NT2/D1 (cell line): ENCODE measurements at regions not wholly inside any gene's neighbourhood (a gene's known extent, or its start where the extent isn't known, plus 50 kb on each side); places are given as distances from the start of the nearest gene placed in this dataset.
A peak's percentile ranks its signal among the peaks of the same experiment; 100 is the strongest.
"Not testable (repeated sequence)": the region's sequence is repeated elsewhere in the genome, so short reads cannot be mapped to it uniquely, and the experiment has no call there.

ENCODE experiments used
- DNase-seq: peaks from one replicate; pipeline ENCODE4 v3.0.0-alpha.2; 2011; ENCODE audit warnings: low read depth, low spot score
- H3K27me3 ChIP-seq: 2 replicates; pipeline ENCODE4 v1.6.0; 2011; ENCODE audit warnings: mild to moderate bottlenecking; ENCODE audit not compliant: insufficient read length, insufficient read depth
- H3K36me3 ChIP-seq: 2 replicates; pipeline ENCODE4 v1.6.1; 2011; ENCODE audit warnings: mild to moderate bottlenecking, low read length, mixed read lengths; ENCODE audit not compliant: insufficient read depth, insufficient read length
- H3K4me1 ChIP-seq: 2 replicates; pipeline ENCODE4 v1.5.1; 2011; ENCODE audit not compliant: insufficient read depth, insufficient read length
- H3K4me3 ChIP-seq: 2 replicates; pipeline ENCODE4 v1.5.1; 2011; ENCODE audit warnings: low read depth; ENCODE audit not compliant: insufficient read length
- H3K9ac ChIP-seq: 2 replicates; pipeline ENCODE4 v1.6.0; 2011; ENCODE audit warnings: low read depth; ENCODE audit not compliant: insufficient read length
- H3K9me3 ChIP-seq: 2 replicates; pipeline ENCODE4 v1.5.1; 2011; ENCODE audit warnings: mild to moderate bottlenecking, low read length; ENCODE audit not compliant: insufficient read depth
- SUZ12 ChIP-seq: IDR thresholded peaks from 2 replicates; pipeline ENCODE4 v1.6.1; 2011; ENCODE audit not compliant: insufficient read length, insufficient read depth; ENCODE audit errors: extremely low read depth
- YY1 ChIP-seq: IDR thresholded peaks from 2 replicates; pipeline ENCODE4 v1.6.1; 2011; ENCODE audit not compliant: insufficient read length, insufficient read depth
- ZNF274 ChIP-seq: IDR thresholded peaks from 2 replicates; pipeline ENCODE4 v1.6.1; 2011; ENCODE audit warnings: mild to moderate bottlenecking, low read depth, low read length

DNA sequence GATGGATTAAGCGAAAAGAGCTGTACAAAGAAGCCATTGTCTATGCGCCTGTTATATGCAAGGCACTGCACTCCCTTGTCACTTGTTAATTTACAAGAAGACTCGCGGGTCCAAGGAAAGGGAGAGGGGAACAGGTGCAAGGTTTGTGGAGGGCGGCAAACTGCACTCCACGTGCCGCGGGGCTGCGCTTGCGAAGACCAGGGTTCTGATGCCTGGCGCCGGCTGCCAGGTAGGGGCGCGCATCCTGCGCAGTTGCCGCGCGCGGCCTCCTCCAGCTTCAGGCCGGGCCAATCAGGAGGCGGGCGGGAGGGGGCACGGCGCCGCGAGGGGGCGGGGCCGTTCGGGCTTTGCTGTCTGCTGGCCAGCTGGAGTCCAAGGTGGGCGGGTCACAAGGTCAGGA lies 140.6 kb upstream of the PALS2 start:
- H3K27me3 ChIP-seq: peaks cover 9% of the 10 kb centered on the region
- no peak overlapping the region for H3K9ac ChIP-seq
- H3K4me3 ChIP-seq: no peak overlapping the region
- peaks cover 29% of the 10 kb centered on the region; the same call in 1 of the 2 replicates for H3K9me3 ChIP-seq
- H3K36me3 ChIP-seq: no peaks in the 10 kb centered on the region
- no peak for DNase-seq
- no peak for TF ChIP-seq YY1
- TF ChIP-seq SUZ12: no peak
- no peak for TF ChIP-seq ZNF274
- H3K4me1 ChIP-seq: peaks cover 8% of the 10 kb centered on the region

DNA sequence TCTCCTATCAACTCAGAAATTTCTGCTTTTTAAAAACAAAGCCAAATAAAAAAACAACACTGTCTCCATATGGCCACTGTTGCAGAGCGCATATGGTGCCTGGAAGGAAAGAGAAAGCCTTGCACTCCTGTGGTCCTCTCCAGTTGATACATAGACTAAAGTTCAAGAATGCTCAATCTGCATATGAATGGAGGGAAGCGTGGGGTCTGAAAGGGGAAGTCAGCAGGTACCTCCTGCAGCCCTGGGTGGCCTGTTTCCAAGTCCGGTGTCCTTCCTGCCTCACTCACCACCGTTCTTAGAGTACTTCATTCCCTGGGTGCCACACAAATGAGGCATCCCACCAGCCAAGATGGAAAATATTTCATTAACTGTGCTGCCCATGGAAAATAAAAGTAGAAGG lies 138.3 kb upstream of the PALS2 start:
- Histone ChIP-seq H3K9ac (no peak overlapping the region), H3K36me3 (no peaks in the 10 kb centered on the region), H3K4me1 (peaks cover 8% of the 10 kb centered on the region), H3K9me3 (peaks cover 38% of the 10 kb centered on the region), H3K4me3 (no peak overlapping the region), H3K27me3 (no peaks in the 10 kb centered on the region)
- DNase-seq: peak; percentile 96
- TF ChIP-seq ZNF274: no peak

DNA sequence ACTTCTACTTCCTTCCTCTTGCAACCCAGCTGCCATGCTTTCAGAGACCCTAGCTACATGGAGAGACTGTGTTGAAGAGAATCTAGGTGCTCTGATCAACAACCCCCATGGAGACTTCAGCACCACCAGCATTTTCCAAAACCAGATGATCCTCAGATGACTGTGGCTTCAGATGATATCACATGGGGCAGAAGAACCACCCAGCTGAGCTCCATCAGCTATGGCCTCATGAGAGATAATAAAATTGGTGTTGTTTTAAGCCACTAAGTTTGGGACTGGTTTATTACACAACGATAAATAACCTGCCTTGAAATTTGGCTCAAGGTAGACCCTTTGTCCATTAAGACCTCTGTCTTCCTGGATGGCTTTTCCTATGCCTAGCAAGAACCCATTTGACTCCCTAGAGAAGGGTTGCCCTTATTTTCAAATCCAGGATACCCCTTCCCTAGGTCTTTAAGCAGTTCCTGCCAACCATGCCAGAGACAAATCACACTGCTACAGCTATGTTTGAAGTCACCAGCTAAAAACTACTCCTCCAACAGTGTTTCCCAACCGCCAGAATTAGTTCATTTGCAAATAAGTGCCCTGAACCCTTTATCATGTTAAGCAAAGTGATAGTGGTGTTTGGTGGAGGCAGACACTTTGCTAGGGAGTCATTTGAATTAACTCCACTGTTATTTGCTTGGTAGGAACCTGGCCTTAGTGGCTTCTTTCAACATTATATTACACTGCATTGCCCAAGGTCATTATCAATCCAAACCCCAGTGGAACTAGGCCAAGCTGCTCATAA lies 136.9 kb upstream of the PALS2 start:
- Histone ChIP-seq H3K27me3 (no peaks in the 10 kb centered on the region), H3K4me1 (peaks cover 8% of the 10 kb centered on the region), H3K9me3 (peaks cover 38% of the 10 kb centered on the region), H3K4me3 (no peak overlapping the region), H3K9ac (no peak overlapping the region), H3K36me3 (no peaks in the 10 kb centered on the region)
- peak; percentile 90 for DNase-seq
- TF ChIP-seq YY1 (no peak), ZNF274 (no peak), SUZ12 (no peak)

DNA sequence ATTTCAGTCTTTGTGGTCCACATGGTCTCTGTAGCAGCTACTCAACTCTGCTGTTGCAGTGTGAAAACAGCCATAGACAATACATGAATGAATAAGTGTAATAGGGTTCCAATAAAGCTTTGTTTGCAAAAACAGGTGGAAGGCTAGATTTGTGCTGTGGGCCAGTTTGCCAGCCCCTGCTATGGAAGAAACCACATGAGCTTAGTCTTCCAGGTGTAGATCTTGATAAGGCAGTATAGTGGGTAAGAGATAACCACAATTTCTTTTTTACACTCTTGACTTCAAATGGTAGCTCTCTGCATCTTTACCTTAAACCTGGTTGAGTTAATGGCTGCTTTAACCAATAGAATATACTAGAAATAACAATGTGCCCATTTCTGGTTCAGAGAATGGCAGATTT lies 135.0 kb upstream of the PALS2 start:
- Histone ChIP-seq H3K4me3 (no peak overlapping the region), H3K9me3 (peaks cover 38% of the 10 kb centered on the region), H3K9ac (no peak overlapping the region), H3K36me3 (no peaks in the 10 kb centered on the region), H3K27me3 (no peaks in the 10 kb centered on the region), H3K4me1 (peaks cover 8% of the 10 kb centered on the region)
- TF ChIP-seq ZNF274 (no peak), YY1 (no peak), SUZ12 (no peak)
- no peak for DNase-seq

DNA sequence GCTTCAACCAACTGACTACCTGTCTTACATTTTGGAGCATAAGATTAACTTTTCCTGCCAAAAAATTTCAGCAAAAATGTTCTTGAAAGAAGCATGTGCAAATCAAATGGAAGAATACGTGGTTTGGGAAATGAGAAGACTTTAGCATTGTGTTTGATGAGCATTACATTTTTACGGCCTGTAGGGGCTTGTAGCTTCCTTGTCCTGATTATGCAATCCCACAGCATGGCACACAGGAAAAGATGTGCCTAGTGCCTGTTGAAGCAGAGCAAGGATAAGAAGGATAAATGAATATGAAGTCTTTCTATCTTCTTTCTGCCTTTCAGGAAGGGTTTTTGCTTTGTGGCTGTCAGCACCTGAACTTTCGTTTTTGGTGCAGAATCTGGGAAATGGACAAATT lies 134.1 kb upstream of the PALS2 start:
- not testable (repeated sequence) for DNase-seq, H3K27me3 ChIP-seq, H3K4me1 ChIP-seq, H3K4me3 ChIP-seq, H3K9ac ChIP-seq, H3K36me3 ChIP-seq
- H3K9me3 ChIP-seq: peaks cover 46% of the 10 kb centered on the region

DNA sequence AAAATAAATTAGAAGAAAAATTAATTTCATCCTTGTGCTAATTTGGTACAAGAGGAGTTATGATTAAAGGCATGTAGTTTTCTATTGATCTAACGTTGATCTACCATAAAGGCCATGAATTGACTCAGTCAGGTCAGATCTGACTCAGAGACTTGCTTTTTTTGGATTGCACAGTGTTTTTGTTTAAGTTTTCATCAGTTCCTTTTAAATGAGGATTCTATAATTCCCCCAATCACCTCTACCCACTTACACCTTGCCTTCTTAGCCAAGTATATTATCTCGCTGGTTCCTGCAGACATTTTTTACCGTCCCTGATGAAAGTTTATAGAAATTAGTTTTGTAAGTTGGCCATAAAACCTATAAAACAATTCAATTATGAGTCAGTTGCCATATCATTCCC lies 132.4 kb upstream of the PALS2 start:
- no peak overlapping the region for H3K9ac ChIP-seq
- H3K27me3 ChIP-seq: no peaks in the 10 kb centered on the region
- no peak for DNase-seq
- TF ChIP-seq YY1: no peak
- TF ChIP-seq SUZ12: no peak
- no peak for TF ChIP-seq ZNF274
- peaks cover 40% of the 10 kb centered on the region for H3K9me3 ChIP-seq
- peaks cover 5% of the 10 kb centered on the region for H3K4me1 ChIP-seq
- H3K36me3 ChIP-seq: no peaks in the 10 kb centered on the region
- H3K4me3 ChIP-seq: no peak overlapping the region

DNA sequence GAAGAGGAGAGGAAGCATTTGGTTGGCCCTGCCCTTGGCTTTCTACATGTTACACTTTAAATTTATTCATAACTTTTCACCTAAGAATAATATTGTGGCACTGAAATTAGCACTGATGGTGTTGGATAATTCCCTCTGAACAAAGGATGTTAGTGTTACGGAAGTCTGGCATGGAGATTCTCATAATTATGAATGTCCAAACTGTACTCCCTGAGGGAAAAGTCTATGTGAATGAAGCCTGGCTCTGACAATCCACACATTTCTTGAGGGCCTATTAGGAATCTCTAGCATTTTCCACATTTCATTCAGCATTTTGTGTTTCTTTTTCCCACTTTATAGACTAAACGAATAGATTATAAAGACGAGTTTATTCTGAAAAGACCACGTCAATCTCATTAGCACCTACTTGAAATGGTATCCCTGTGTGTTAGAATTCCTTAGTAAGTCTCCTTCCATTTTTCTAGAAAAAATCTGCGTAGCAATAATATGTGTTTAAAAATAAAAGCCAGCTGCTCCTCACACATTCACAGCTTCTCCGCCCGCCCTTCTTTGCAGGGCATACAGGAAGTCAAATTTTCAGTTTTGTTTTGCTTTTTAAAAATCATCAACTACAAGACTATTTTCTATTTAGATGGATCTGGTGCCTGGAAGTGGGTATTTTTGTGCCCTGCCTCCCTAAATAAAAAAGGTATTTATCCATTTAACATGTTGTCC lies 131.8 kb upstream of the PALS2 start:
- no peak for DNase-seq
- peaks cover 5% of the 10 kb centered on the region for H3K4me1 ChIP-seq
- peaks cover 34% of the 10 kb centered on the region for H3K9me3 ChIP-seq
- TF ChIP-seq SUZ12 (no peak), YY1 (no peak), ZNF274 (no peak)
- no peaks in the 10 kb centered on the region for H3K36me3 ChIP-seq
- no peak overlapping the region for H3K4me3 ChIP-seq
- no peaks in the 10 kb centered on the region for H3K27me3 ChIP-seq
- no peak overlapping the region for H3K9ac ChIP-seq
